Activated B cell treated with CpG ODN at 0.5 μM for 24 hours (primary cell): ENCODE measurements at regions not wholly inside any gene's neighbourhood (a gene's known extent, or its start where the extent isn't known, plus 50 kb on each side); places are given as distances from the start of the nearest gene placed in this dataset.

ENCODE experiments used
- ATAC-seq: fragments of 200-7000 bp; cut with Tn5 transposase; one replicate; pipeline ENCODE4 v1.10.0; 2021; ENCODE audit warnings: low read depth, mild to moderate bottlenecking, moderate library complexity
- CTCF ChIA-PET: fragments of 350-600 bp; sonication (Branson Sonifier 250); formaldehyde crosslinking; loops from one replicate; lab custom pipeline; 2021; ENCODE audit warnings: antibody characterized with exemption; lab: Charles Lee
- POLR2A ChIA-PET: fragments of 350-600 bp; sonication (Branson Sonifier 250); formaldehyde crosslinking; loops from one replicate; lab custom pipeline; 2021; ENCODE audit warnings: antibody characterized with exemption; lab: Charles Lee
- DNase-seq: peaks from one replicate; pipeline ENCODE4 v3.0.0; 2022
- H3K27ac Mint-ChIP-seq: one replicate; pipeline ENCODE4 v1.8.0; 2020; ENCODE audit warnings: mixed read lengths
- H3K27me3 Mint-ChIP-seq: one replicate; pipeline ENCODE4 v1.8.0; 2021; ENCODE audit warnings: mixed read lengths
- H3K36me3 Mint-ChIP-seq: one replicate; pipeline ENCODE4 v1.8.0; 2021; ENCODE audit warnings: low read depth, mixed read lengths
- H3K4me1 Mint-ChIP-seq: one replicate; pipeline ENCODE4 v1.8.0; 2021; ENCODE audit warnings: mixed read lengths
- H3K4me3 Mint-ChIP-seq: one replicate; pipeline ENCODE4 v1.8.0; 2020; ENCODE audit warnings: mild to moderate bottlenecking, mixed read lengths
- H3K9me3 Mint-ChIP-seq: one replicate; pipeline ENCODE4 v1.8.0; 2020; ENCODE audit warnings: mixed read lengths
- CTCF ChIP-seq: fragments of 200-600 bp; IDR thresholded peaks from one replicate; pipeline ENCODE4 v1.8.0; 2022; ENCODE audit warnings: antibody characterized with exemption, mild to moderate bottlenecking
- intact Hi-C: fragments of 100-400 bp; cut with micrococcal nuclease; formaldehyde crosslinking; loops from one replicate; pipeline ENCODE4 v1.15.1; 2024

- Mint-ChIP-seq H3K4me3 (no peak overlapping the region), H3K27ac (no peak overlapping the region), H3K36me3 (no peaks in the 10 kb centered on the region), H3K4me1 (peaks cover 3% of the 10 kb centered on the region), H3K27me3 (no peaks in the 10 kb centered on the region), H3K9me3 (no peaks in the 10 kb centered on the region)
- no peak for TF ChIP-seq CTCF
- POLR2A ChIA-PET = no interaction called here
- CTCF ChIA-PET = no interaction called here
- DNase-seq (no peak), ATAC-seq (no peak)
- intact Hi-C loops = no loop called here
These were observed 1514.2 kb downstream of the MRPL39 start for GRCh38 chr21:24093032-24093431.

- H3K9me3 Mint-ChIP-seq = peaks cover 25% of the 10 kb centered on the region
- DNase-seq (no peak), ATAC-seq (no peak)
- intact Hi-C loops = loop anchor here (1.0 to 5.0 kb wide), 2 partner anchors 223 to 1284 kb away; no protein-coding TSS in a partner anchor
- ChIA-PET POLR2A (no interaction called here), CTCF (interaction anchor here (1.4 to 1.9 kb wide), 2 partner anchors 220 to 223 kb away, joined by 4 to 5 read pairs; no protein-coding TSS in a partner anchor)
- TF ChIP-seq CTCF = no peak
- H3K27ac Mint-ChIP-seq = no peak overlapping the region
- H3K4me3 Mint-ChIP-seq = no peak overlapping the region
- no peaks in the 10 kb centered on the region for H3K27me3 Mint-ChIP-seq
- peaks cover 5% of the 10 kb centered on the region for H3K36me3 Mint-ChIP-seq
- H3K4me1 Mint-ChIP-seq = peaks cover 17% of the 10 kb centered on the region
These were observed 1531.1 kb downstream of the MRPL39 start for GRCh38 chr21:24076179-24076578.

DNA sequence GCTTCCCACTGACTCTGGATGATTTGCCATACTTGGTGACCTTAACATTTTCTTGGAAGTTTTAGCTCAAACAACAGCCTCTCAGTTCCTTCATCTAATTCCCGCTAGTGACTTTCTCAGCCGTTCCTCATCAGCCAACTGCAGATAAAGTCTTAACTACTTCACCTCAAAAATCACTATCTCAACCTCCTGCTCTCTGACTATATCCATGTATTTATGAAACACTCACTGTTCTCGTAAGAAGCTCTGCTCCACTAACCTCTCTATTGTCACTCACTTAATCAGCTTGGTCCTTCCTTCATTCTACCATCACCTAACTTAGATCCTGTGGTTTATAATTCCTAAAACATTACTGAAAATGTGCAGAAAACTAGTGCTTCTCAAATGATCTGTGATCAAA lies 1551.6 kb downstream of the MRPL39 start:
- CTCF ChIA-PET = no interaction called here
- no peak overlapping the region for H3K27ac Mint-ChIP-seq
- no peak overlapping the region for H3K4me3 Mint-ChIP-seq
- H3K36me3 Mint-ChIP-seq = no peaks in the 10 kb centered on the region
- intact Hi-C loops = no loop called here
- DNase-seq = no peak
- no peaks in the 10 kb centered on the region for H3K27me3 Mint-ChIP-seq
- no peak for ATAC-seq
- no peak for TF ChIP-seq CTCF
- POLR2A ChIA-PET = no interaction called here
- H3K9me3 Mint-ChIP-seq = no peaks in the 10 kb centered on the region
- H3K4me1 Mint-ChIP-seq = peaks cover 4% of the 10 kb centered on the region

- peak overlapping the region; percentile 47 for H3K27ac Mint-ChIP-seq
- TF ChIP-seq CTCF = no peak
- ChIA-PET POLR2A (no interaction called here), CTCF (interaction anchor here (1.0 kb wide), 1 partner anchor 82 kb away, joined by 3 read pairs; no protein-coding TSS in a partner anchor)
- peak; percentile 29 for ATAC-seq
- H3K4me1 Mint-ChIP-seq = peaks cover 53% of the 10 kb centered on the region
- H3K36me3 Mint-ChIP-seq = no peaks in the 10 kb centered on the region
- no peaks in the 10 kb centered on the region for H3K9me3 Mint-ChIP-seq
- H3K27me3 Mint-ChIP-seq = no peaks in the 10 kb centered on the region
- DNase-seq = no peak
- intact Hi-C loops = no loop called here
- H3K4me3 Mint-ChIP-seq = peak overlapping the region; percentile 56
These were observed 1557.0 kb downstream of the MRPL39 start for GRCh38 chr21:24050231-24050630.

DNA sequence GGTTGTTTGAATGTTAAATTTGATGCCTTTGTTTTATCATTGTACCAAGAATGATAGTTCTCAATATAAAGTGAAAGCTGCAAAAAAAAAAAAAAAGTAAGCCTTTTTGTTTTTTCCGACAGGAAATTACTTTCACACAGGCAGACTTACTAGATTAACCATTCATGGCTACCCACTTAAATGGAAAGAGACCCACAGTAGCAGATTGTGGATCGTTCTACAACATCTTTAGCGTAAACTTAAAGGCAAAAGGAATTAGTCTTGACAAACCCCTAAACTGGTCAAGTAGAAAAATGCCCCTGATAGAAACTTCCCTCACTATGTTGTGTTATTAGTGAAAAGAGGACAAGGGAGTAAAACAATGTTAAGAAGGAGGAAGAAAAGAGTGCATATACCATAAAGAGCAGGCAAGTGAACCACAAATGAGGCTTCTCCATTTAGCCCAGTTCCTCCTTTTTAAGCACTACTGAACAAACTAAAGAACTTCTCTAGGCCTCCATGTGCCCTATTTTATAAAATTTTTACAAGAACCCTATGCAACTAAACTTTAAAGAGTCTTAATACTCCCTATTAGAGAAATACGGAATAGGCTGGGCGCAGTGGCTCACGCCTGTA lies 1560.3 kb downstream of the MRPL39 start:
- DNase-seq (no peak), ATAC-seq (peak; percentile 76)
- H3K27ac Mint-ChIP-seq = peak overlapping the region; percentile 77
- intact Hi-C loops = loop anchor here (2.0 to 10.0 kb wide), 4 partner anchors 18 to 1338 kb away; no protein-coding TSS in a partner anchor
- peak overlapping the region; percentile 58 for H3K4me3 Mint-ChIP-seq
- no peaks in the 10 kb centered on the region for H3K27me3 Mint-ChIP-seq
- no peaks in the 10 kb centered on the region for H3K9me3 Mint-ChIP-seq
- TF ChIP-seq CTCF = no peak
- ChIA-PET POLR2A (no interaction called here), CTCF (no interaction called here)
- no peaks in the 10 kb centered on the region for H3K36me3 Mint-ChIP-seq
- H3K4me1 Mint-ChIP-seq = peaks cover 67% of the 10 kb centered on the region
